ENCODE measurements at regions not wholly inside any gene's neighbourhood (a gene's known extent, or its start where the extent isn't known, plus 50 kb on each side); places are given as distances from the start of the nearest gene placed in this dataset.

- no peak overlapping the region for H2BK15ac ChIP-seq (ENCODE audit: low read length)
- no peaks in the 10 kb centered on the region for H3K23me2 ChIP-seq (ENCODE audit: low read depth, low read length)
- no peak overlapping the region for H3K23ac ChIP-seq (ENCODE audit: insufficient read length)
- H3K56ac ChIP-seq (replicated peaks; ENCODE audit: insufficient read length, low read depth, low read length) = no peak overlapping the region
- H3K4me1 ChIP-seq (replicated peaks in 1 of 4; ENCODE audit: control insufficient read depth in 3 of 4, insufficient read depth in 4 of 4, low read length in 3 of 4) = peaks cover 0 to 3% (median 1%) of the 10 kb centered on the region in 4 experiments; a peak in 2 of 7 replicates
- H2BK12ac ChIP-seq (ENCODE audit: low read depth, low read length) = no peak overlapping the region
- DNase-seq (ENCODE audit: low read depth in 1 of 2, low spot score in 2 of 2) (no peak), FAIRE-seq (no peak)
- peaks cover 0 to 9% (median 2%) of the 10 kb centered on the region in 4 experiments; a peak in 5 of 7 replicates for H3K27me3 ChIP-seq (replicated peaks in 1 of 4; ENCODE audit: control insufficient read depth in 3 of 4, extremely low read depth in 1 of 4, insufficient read depth in 3 of 4, low read length in 3 of 4)
- no peak overlapping the region for H4K5ac ChIP-seq (ENCODE audit: insufficient read length, low read depth, low read length)
- no peak overlapping the region for H3K4me2 ChIP-seq (ENCODE audit: insufficient read depth in 1 of 2, low read depth in 2 of 2, low read length in 2 of 2)
- H2AK5ac ChIP-seq (ENCODE audit: low read depth, low read length) = no peak overlapping the region; the same call in 1 of the 2 replicates
- H4K20me1 ChIP-seq (replicated peaks in 1 of 2; ENCODE audit: control insufficient read depth in 1 of 2, insufficient read depth in 2 of 2, low read length in 2 of 2) = no peaks in the 10 kb centered on the region
- H4K8ac ChIP-seq (ENCODE audit: extremely low read depth, insufficient read depth, low read length) = no peak overlapping the region
- no peak overlapping the region for H2BK5ac ChIP-seq (ENCODE audit: low read depth, low read length)
- ChIA-PET POLR2A (ENCODE audit: partially characterized antibody) (no interaction called here), CTCF (ENCODE audit: partially characterized antibody) (interaction anchor here (0.6 kb wide), 1 partner anchor 325 kb away, joined by 5 read pairs; no protein-coding TSS in a partner anchor)
- no peak overlapping the region for H2AFZ ChIP-seq (ENCODE audit: low read length)
- no peaks in the 10 kb centered on the region for H3K9me3 ChIP-seq (ENCODE audit: insufficient read depth in 2 of 2, low read depth in 1 of 2, low read length in 1 of 2)
- H4K91ac ChIP-seq (replicated peaks; ENCODE audit: insufficient read length, low read length) = no peak overlapping the region
- no peak for TF ChIP-seq SAP30 (IDR thresholded peaks at IDR 0.05; ENCODE audit: insufficient read depth, insufficient replicate concordance, low read length)
- no peak for TF ChIP-seq EGR1 (IDR thresholded peaks at IDR 0.05; ENCODE audit: borderline replicate concordance, low read depth, low read length)
- TF ChIP-seq POLR2A (IDR thresholded peaks at IDR 0.05; ENCODE audit: control extremely low read depth in 1 of 2, low read depth in 2 of 2, low read length in 2 of 2) = no peak
- TF ChIP-seq KDM4A (IDR thresholded peaks at IDR 0.05; ENCODE audit: low read depth, low read length, severe bottlenecking) = no peak
- TF ChIP-seq TAF1 (IDR thresholded peaks at IDR 0.05; ENCODE audit: low read depth, low read length) = no peak
- no peak for TF ChIP-seq YY1 (IDR thresholded peaks at IDR 0.05; ENCODE audit: low read depth, low read length)
- TF ChIP-seq E2F6 (IDR thresholded peaks at IDR 0.05) = no peak
- H2BK120ac ChIP-seq (replicated peaks; ENCODE audit: low read depth, low read length) = no peak overlapping the region
- H2BK20ac ChIP-seq (ENCODE audit: low read length) = no peak overlapping the region
- no peak overlapping the region for H3K9ac ChIP-seq (replicated peaks in 1 of 4; ENCODE audit: extremely low read depth in 1 of 4, low read depth in 3 of 4, low read length in 3 of 4)
- H3K4ac ChIP-seq (replicated peaks; ENCODE audit: insufficient read length, low read depth, low read length) = no peak overlapping the region
- H3K79me2 ChIP-seq (ENCODE audit: control insufficient read depth in 1 of 2, insufficient read depth in 2 of 2, low read length in 2 of 2) = no peaks in the 10 kb centered on the region
- no peaks in the 10 kb centered on the region for H3K36me3 ChIP-seq (ENCODE audit: control insufficient read depth in 2 of 4, insufficient read depth in 4 of 4, low read length in 3 of 4)
- no peak overlapping the region for H3K27ac ChIP-seq (ENCODE audit: low read depth, low read length)
- no peak overlapping the region for H3K4me3 ChIP-seq (ENCODE audit: extremely low read depth in 1 of 4, insufficient read depth in 2 of 4, low read depth in 3 of 4, low read length in 4 of 4)
- no peak overlapping the region for H3K18ac ChIP-seq (ENCODE audit: extremely low read depth, low read length)
- H3K14ac ChIP-seq (ENCODE audit: insufficient read length) = no peak overlapping the region
- H3K79me1 ChIP-seq (ENCODE audit: low read depth, low read length) = no peaks in the 10 kb centered on the region
Measured at GRCh38 chr20:22366631-22367030, 217.7 kb downstream of the FOXA2 start.

Measured in H1 (cell line).